ENCODE measurements at regions not wholly inside any gene's neighbourhood (a gene's known extent, or its start where the extent isn't known, plus 50 kb on each side); places are given as distances from the start of the nearest gene placed in this dataset.

- no peak for TF ChIP-seq CTCF (conservative IDR thresholded peaks at IDR 0.05)
- no peak overlapping the region for H3K27ac ChIP-seq
These were observed 1917.7 kb upstream of the PIK3C3 start for GRCh38 chr18:40037356-40037755.

- no peak overlapping the region for H3K27ac ChIP-seq
- no peak for TF ChIP-seq CTCF (conservative IDR thresholded peaks at IDR 0.05)
These were observed 1918.2 kb upstream of the PIK3C3 start for GRCh38 chr18:40036861-40037260.

GRCh38 chr18:40035966-40036365 is 1919.1 kb upstream of the PIK3C3 start:
- no peak overlapping the region for H3K27ac ChIP-seq
- no peak for TF ChIP-seq CTCF (conservative IDR thresholded peaks at IDR 0.05)

- no peak for TF ChIP-seq CTCF (conservative IDR thresholded peaks at IDR 0.05)
- no peak overlapping the region for H3K27ac ChIP-seq
These were observed 1923.0 kb upstream of the PIK3C3 start for GRCh38 chr18:40032076-40032475.

- no peak for TF ChIP-seq CTCF (conservative IDR thresholded peaks at IDR 0.05)
- H3K27ac ChIP-seq: no peak overlapping the region
These were observed 1923.6 kb upstream of the PIK3C3 start for GRCh38 chr18:40031435-40031834.

- no peak for TF ChIP-seq CTCF (conservative IDR thresholded peaks at IDR 0.05)
These were observed 1935.1 kb upstream of the PIK3C3 start for GRCh38 chr18:40019797-40020392.

GRCh38 chr18:40018266-40018665 is 1936.8 kb upstream of the PIK3C3 start:
- no peak for TF ChIP-seq CTCF (conservative IDR thresholded peaks at IDR 0.05)
- no peak overlapping the region for H3K27ac ChIP-seq

More at GRCh38 chr18:40019797-40020392, 1935.1 kb upstream of the PIK3C3 start:
- H3K27ac ChIP-seq: no peak overlapping the region

All from VCaP (cell line).